GM18520 (cell line): ENCODE measurements at regions not wholly inside any gene's neighbourhood (a gene's known extent, or its start where the extent isn't known, plus 50 kb on each side); places are given as distances from the start of the nearest gene placed in this dataset.

Source experiments
- ATAC-seq: cut with Tn5 transposase; IDR thresholded peaks from one replicate; pipeline ENCODE4 v1.9.1; 2021; ENCODE audit not compliant: unreplicated experiment

DNA sequence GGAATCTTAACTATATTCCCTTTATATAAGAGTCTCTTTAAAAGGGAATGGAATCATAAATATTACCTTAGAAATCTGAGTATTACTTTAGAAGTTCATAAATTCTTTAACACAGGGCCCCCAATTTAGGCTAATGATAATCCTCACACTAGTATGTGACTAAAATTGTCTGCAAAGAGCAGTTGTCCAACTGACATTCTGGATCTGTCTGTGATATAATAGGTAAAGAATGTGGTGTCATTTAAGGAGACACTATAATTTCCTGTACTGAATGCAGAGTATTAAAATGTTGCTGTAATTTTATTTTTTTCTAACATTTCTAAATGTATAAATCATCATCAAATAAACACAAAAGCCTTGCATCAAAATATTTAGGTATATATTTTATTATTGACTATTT, 128.5 kb upstream of the DST start:
- ATAC-seq, result no peak

DNA sequence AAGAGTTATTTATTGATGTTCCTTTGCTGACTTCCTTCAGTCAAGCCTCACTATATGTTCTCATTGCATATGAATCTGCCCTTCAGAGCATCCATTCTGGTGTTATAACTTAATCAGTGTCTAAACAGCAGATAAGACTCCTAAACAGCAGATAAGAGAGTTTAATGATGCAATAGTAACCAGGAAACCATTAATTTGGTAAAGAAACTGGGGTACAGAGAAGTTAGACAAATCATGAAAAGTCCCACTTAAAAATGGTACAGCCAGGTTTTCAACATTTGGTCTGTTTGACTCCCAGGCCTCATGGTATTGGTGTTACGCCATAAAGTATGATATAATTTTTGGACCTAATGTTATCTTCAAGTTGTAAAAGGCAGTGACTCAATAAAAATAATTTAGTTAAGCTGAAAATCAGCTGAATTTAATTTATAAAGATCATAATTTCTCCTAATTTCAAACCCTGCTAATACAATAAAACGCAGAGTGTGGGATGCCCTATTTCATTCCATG, 127.4 kb upstream of the DST start:
- no peak for ATAC-seq

DNA sequence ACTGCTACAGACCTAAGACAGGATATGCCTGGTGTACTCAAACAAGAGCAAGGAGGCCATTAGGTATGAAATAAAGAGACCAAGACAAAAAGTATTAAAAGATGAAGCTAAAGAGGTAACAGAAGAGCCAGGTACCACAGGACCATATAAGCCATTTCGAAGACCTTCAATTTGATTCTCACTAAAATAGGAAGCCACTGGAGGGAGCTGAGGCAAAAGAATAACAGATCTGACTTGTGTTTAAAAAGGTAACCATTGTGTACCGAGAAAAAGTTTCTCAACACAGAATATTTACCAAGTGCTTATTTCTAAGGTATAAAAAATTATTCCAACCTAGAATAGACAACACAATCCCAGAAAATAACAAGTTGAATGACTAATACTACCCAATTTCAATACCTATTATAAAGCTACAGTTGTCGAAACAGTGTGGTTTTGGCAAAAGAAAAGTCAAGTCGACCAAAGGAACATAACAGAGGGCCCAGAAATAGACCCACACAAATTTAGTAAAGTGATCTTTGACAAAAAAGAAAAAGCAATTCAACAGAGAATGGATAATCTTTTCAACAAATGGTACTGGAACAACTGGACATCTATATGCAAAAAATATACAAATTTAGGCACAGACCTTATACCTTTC, 125.3 kb upstream of the DST start:
- no peak for ATAC-seq

DNA sequence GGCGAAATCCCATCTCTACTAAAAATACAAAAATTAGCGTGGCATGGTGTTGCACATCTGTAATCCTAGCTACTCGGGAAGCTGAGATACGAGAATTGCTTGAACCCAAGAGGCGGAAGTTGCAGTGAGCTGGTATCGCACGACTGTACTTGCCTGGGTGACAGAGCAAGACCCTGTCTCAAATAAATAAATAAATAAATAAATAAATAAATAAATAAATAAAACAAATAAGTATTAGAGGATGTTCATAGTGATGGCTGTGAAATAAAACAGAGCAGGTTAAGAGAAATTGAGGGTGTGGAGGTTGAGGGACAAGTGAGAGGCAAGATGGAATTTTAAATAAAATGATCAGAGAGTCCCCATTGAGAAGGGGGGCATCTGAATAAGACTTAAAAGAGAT, 124.7 kb upstream of the DST start:
- ATAC-seq, result no peak

DNA sequence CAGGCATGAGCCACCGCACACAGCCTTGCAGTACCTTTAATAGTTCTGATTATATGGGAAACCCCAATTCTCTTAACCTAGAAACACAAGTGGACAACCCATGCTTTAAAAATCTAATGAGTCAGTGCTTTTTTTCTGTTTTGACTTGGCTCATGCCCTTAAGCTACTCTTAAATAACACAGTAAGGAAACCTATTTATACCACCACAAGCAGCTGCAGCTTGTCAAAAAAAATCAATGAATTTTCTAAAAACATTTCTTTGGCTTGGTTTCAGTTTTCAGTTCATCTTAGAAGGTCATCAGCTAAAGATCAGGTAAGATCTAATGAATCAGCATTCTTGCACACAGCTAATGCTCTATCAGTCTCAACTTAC, 124.1 kb upstream of the DST start:
- peak; percentile 81 for ATAC-seq

DNA sequence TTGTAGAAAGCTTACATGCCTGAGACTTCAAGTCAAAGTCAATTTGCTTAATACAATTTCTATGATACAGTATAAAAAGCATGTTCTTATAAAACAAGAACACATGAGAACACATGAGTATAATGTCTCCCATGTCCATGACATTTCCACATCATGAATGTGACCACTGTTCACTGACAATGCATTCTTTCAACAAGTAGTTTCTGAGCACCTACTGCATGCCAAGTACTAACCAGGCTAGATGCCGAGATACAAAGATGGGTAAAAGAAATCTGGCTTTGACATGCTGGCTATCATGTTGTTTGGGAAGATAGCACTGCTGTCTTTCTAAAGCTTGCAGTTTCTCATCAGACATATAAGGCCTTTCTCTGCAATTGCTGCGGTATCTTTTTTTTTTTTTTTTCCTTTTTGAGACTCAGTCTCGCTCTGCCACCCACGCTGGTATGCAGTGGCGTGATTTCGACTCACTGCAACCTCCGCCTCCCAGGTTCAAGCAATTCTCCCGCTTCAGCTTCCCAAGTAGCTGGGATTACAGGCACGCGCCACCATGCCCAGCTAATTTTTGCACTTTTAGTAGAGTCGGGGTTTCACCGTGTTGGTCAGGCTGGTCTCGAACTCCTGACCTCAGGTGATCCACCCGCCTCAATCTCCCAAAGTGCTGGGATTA, 123.6 kb upstream of the DST start:
- ATAC-seq, result no peak

DNA sequence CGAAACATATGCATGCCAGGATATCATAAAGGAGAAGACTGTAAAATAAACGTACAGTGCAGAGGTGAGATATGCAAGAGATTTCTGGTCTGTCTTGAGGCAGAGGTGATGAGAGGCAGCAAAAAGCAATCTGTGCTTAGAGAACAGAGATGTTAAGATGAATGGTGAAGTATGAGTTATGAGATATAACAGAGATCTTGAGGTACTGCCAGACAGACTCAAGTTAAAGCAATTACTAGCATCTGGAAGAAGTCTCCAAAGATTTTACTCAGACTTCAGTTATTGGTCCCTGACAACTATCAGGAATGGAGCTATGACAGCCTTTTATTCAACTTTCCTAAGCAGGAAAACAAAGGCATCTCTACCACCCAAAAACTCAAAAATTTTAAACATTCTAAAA, 122.8 kb upstream of the DST start:
- ATAC-seq, result no peak

DNA sequence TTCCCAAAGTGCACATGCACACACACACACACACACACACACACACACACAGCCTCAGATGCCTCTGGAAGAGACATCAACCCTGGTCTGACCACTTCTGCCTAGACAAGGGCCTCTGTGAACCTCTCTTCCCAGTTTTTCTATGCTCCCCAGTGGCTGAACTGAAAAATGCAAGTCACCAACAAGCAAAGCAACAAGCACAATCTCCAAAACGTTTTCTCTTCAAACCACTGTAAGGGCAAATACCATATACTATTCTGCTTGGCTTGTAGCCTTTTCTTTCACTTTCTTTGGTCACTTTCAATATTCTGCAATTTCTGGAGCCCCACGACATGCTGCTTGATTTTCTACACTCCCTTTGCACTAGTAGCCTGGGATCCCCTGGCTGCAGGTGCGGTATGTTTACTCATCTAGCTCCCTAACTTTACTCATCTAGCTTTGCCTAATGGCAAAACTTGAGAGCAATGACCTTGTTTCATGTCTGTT, 121.4 kb upstream of the DST start:
- ATAC-seq, result peak; percentile 42

DNA sequence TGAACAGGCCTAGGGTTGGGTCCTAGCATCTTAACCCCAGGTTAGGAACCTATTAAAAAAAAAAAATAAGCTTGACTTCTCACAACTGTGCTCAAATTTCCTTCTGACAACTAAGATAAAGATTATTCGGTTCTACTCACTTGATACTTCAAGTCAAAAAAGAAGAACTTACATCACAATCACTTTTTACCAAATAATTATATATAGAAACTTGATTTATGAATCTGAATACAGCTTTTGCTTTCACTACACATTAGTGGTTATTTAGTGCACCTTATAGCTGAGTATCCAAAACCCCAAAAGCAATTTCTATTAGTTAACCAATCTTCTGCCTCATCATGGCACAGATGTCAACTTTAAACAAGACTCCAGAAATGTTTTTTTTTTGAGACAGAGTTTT, 119.0 kb upstream of the DST start:
- no peak for ATAC-seq

DNA sequence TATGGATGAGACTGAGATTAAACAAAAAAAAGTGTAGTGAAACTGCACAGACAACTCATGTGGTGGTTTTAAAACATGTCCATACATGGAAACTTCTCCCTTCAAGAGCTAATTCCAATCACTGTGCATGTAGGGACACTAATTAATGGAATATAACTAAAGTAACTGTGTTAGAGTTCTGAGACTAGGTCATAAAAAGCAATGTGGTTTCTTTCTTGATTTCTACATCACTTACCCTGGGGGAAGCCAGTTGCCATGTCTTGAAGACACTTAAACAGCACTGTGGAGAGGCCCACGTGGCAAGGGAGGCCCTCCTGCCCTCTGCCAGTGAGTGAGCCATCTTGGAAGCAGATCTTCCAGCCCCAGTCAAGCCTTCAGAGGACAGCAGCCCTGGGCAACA, 118.2 kb upstream of the DST start:
- no peak for ATAC-seq

DNA sequence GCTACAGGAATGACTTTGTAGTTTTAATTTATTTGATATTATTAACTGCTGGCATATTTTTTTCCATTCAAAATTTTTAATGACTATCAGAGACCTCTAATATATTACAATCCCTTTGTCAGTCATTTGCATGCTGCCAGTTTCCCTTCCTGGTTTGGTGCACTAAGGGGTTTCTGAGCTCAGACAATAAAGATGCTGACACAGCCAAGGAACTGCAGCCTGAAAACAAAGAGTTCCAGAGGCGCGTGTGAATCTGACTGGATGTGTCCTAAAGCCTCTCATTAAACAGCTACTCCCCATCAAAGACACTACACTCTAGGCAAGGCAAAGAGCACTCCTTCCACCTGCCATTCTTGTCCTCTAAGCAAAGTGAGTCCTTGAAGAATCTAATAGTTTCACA, 116.8 kb upstream of the DST start:
- no peak for ATAC-seq

DNA sequence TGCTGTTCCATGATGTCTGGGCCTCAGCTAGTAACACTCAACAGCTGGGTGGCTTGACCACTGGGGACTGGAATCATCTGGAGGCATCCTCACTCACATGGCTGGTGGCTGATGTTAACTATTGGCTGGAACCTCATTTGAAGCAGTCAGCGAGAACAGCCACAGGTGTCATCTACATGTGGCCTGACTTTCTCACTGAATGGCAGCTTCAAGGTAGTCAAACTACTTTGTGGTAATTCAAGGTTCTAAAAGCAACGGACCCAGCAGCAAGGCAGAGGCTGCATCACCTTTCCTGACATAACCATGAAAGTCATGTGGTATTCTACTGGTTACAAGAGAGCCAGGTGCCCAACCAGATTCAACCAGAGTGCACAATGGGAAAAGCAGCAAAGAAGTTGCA, 115.9 kb upstream of the DST start:
- ATAC-seq, result no peak

DNA sequence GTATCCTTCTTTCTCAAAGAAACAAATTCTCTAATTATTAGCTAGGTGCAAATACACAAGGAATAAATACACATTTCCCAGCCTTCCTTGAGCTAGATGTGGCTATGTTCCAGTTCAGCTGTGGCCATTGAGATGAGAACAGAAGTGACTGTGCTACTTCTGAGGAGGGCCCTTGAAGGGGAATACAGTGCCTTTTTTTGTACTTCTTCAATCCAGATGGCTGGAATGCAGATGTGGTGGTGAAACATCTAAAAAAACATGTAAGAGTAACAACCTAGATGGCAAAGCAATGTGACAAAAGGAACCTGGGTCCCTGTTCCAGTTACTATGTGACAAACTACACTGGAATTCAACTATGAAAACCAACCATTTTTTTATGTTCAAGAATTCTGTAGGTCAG, 115.4 kb upstream of the DST start:
- ATAC-seq, result no peak

DNA sequence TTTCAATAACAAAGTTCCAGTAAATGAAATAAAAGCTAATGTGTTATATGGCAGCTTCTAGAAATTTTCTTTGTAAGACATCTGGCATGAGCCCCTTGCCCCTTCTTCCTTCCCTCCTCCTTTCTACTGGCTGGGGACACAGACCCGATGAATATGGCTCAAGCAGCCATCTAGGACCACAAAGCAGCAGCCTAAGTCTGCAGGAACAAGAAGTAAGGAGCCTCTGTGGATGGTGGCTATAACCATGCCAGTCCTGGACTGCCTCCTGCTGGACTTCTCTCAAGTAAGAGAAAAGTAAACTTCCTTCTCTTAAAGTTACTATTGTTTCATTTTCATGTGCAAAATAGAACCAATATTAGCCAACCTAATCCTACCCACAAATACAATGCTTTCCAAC, 114.9 kb upstream of the DST start:
- ATAC-seq, result no peak

DNA sequence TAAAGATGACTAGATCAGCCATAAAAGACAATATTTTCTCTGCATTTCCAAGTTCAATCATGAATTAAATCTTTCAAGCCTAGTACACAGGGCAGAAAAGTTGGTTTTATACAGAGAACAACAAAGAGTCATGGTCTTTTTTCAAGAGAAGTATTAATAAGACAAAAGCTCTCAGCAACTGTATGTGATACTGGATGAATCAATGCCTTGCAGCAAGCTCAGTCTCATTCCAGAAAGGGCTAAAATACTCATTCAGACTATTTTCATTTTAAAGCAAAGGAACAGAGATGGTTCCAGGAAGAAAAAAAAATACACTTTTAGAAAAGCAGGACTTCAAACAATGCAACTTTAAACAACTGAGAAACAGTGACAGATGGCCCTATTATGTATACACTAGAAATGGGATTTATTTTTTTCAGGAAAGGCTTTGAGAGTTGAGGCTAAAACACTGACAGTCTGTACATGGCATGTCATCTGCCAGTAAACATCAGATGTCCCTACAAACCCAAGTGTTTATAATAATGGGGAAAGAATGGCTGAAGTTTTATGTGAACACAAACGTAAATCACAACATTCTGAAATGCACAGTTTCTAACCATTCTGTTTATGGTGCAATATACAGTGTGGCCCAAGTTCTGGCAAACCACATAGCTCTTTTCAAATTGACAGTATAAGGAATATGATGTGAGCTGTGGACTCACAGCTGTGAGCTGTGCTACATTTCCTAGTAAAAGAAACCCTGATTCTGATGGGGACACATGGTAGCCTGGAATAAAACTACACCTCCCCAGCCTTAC, 114.3 kb upstream of the DST start:
- ATAC-seq, result no peak

DNA sequence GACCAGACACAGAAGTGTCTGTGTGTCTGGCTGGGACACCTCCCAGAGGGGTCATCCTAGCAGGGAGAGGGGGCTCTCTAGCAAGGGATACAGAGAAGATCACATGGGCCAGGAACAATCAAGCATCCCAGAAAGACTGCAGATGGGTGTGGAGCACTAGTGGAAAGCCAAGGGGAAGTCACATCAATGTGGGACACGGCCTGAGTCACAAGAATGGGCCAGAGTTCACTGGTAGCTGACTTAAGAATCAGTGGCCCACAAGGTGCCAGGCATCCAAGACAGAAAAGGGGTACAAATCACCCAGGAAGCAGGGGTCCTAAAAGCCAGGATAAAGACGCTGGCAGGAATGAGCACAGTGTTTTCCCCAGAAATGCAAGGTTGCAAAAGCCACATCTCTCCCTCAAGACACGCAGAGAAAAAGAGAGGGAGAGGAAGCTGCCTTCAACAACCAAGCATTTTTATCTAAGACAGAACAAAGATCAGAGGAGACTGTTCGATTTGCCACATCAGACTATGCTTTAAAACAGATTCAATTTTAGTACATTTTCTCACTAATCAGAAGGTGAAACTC, 113.6 kb upstream of the DST start:
- no peak for ATAC-seq

DNA sequence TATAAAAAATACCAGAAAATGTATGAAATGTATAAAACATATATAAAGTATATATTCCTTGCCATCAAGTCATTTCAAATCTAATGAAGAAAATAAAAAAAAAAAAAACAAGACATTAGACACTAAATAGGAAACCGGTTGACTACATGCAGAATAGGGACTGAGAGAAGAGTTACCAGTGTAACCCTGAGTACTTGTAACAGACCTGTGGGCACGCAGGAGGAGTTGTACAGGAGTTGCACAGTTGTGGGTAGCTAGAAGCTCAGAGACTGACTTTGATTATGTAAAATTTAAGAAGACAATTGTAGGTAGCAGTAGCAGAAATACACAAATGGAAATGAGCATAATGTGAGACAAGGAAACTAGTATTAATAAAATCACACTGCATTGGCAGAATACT, 112.4 kb upstream of the DST start:
- no peak for ATAC-seq

DNA sequence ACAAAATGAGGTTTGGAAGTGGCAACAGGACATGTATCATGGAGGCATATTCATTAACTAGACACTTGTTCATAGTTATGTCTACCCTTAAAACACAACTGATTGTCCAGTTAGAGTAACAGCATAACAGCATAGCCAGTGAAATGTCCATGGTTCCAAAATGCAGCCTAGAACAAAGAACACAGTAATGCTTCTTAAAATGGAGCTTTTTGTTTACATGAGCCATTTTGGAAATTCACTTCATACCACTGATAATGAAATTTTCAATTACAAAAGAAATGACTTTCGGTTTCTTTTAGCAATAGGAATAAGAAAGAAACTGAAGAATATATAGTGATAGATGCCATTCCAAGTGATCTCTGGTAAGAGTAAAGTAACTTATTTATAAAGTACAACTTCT, 111.1 kb upstream of the DST start:
- ATAC-seq, result no peak

DNA sequence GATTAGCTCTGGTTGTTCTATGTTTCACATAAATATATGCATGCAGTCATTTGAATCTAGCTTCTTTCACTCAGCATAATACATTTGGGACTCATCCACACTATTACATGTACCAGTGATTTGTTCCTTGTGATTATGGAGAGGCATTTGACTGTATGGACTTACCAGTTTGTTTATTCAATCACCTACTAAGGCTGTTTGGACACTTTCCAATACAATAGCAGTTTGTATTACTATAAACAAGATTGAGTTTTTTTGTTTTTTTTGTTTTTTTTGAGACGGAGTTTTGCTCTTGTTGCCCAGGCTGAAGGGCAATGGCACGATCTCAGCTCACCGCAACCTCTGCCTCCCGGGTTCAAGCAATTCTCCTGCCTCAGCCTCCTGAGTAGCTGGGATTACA, 109.8 kb upstream of the DST start:
- ATAC-seq, result no peak

DNA sequence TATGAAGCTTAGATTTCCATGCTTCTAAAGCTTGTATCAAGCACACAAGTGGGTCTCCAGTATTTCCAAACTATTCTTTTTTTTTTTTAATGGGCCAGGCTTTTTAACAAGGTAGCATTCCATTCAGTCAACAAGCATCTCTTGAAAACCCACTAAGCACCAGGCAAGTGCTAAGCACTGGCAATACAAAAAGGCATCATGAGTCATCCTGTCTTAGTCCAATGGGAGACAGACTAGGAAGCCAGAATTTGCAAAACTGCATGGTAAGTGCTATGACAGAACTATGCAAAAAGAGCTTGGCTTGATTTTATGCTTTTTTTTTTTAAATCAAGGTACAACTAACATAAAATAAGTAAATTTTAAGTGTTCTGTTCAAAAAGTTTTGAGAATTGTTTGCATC, 109.3 kb upstream of the DST start:
- ATAC-seq, result no peak

DNA sequence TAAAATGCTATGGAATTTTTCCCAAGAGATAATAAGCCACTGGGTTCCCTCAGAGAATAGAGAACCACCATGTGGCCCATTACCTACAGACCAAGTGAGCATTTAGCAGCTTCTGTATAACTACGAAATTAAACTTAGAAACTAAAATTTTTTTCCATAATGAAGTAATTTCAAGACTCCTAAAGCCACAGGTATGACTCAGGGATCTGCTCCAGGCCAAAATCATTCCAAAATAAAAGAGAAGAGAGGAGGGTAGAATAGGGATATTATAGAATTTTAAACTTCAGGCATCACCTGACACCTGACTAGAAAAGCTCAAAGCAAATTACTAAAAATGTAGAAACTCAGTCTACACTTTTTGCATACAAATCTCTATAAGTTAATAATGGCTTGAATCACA, 108.9 kb upstream of the DST start:
- ATAC-seq, result no peak

DNA sequence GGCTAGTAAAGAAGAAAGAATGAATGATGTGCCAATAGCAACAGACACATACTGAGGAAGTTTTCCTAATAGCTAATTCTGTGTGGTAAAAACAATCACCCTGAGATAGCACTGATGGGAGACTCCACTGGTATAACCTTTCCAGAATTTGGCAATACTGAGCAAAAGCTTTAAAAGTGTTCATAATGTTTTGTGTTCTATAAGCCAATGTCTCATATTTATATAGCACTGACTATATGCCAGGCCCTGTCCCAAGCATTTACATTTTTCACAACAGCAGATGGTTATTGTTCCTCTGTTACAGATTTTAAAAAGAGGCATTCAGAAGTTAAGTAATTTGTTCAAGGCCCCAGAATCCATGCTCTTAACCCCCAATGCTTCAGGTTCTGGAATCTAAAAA, 108.0 kb upstream of the DST start:
- ATAC-seq, result no peak
